Gastrocnemius medialis (tissue), 4 donors: ENCODE measurements at regions not wholly inside any gene's neighbourhood (a gene's known extent, or its start where the extent isn't known, plus 50 kb on each side); places are given as distances from the start of the nearest gene placed in this dataset.
"Not testable (repeated sequence)": the region's sequence is repeated elsewhere in the genome, so short reads cannot be mapped to it uniquely, and the experiment has no call there.

Source experiments
- CTCF ChIP-seq, 5 experiments: fragments of 450-650 bp in 3 of 5; fragments of 200-600 bp in 2 of 5; sonication (generic) in 2 of 5; IDR thresholded peaks in 4 of 5; conservative IDR thresholded peaks in 1 of 5; 1 replicate in 4 of 5; 2 replicates in 1 of 5; pipeline ENCODE4 v1.5.1; 2016 to 2019; ENCODE audit warnings: antibody characterized with exemption in 5 of 5, mild to moderate bottlenecking in 3 of 5, moderate library complexity in 3 of 5
- POLR2A ChIP-seq, 2 donors: fragments of 450-650 bp; IDR thresholded peaks; one replicate each; pipeline ENCODE4 v1.6.1; 2017; ENCODE audit warnings: antibody characterized with exemption in 2 of 2, mild to moderate bottlenecking in 2 of 2, moderate library complexity in 2 of 2

- TF ChIP-seq CTCF (IDR thresholded peaks at IDR 0.05 in 4 of 5, conservative IDR thresholded peaks at IDR 0.05 in 1 of 5); POLR2A (IDR thresholded peaks at IDR 0.05): not testable (repeated sequence)
These were observed 765.2 kb upstream of the NOVA1 start for GRCh38 chr14:27363036-27363435.
